Adrenal gland (tissue), 9 donors: ENCODE measurements at regions not wholly inside any gene's neighbourhood (a gene's known extent, or its start where the extent isn't known, plus 50 kb on each side); places are given as distances from the start of the nearest gene placed in this dataset.
A peak's percentile ranks its signal among the peaks of the same experiment; 100 is the strongest.

Experiments
- DNase-seq, 7 donors: peaks; one replicate each; pipeline ENCODE4 v3.0.0-alpha.2; 2019 to 2020
- H3K27ac ChIP-seq, 5 donors: fragments of 200-600 bp; sonication (generic) in 4 of 5; 1 replicate in 3 of 5; 2 replicates in 2 of 5; pipeline versions ENCODE4 v1.5.1 to v1.8.0; 2016 to 2020; ENCODE audit warnings: mild to moderate bottlenecking in 1 of 5
- H3K27me3 ChIP-seq: fragments of 200-600 bp; 2 replicates; pipeline ENCODE4 v1.8.0; 2021
- H3K36me3 ChIP-seq, 2 donors: fragments of 200-600 bp; replicated peaks in 1 of 2; 1 replicate in 1 of 2; 2 replicates in 1 of 2; pipeline versions ENCODE4 v1.5.1 to v1.8.0; 2018 to 2022
- H3K4me1 ChIP-seq, 2 donors: fragments of 200-600 bp; replicated peaks in 1 of 2; 1 replicate in 1 of 2; 2 replicates in 1 of 2; pipeline versions ENCODE4 v1.5.1 to v1.8.0; 2018 to 2021
- H3K4me3 ChIP-seq, 4 donors: fragments of 200-600 bp; sonication (generic) in 3 of 4; one replicate each; pipeline ENCODE4 v1.5.1; 2016 to 2018
- H3K9me3 ChIP-seq, 3 donors: fragments of 200-600 bp; sonication (generic) in 1 of 3; replicated peaks in 1 of 3; 1 replicate in 2 of 3; 2 replicates in 1 of 3; pipeline versions ENCODE4 v1.5.1 to v1.8.0; 2016 to 2021
- CTCF ChIP-seq, 6 experiments: fragments of 450-650 bp in 4 of 6; fragments of 200-600 bp in 2 of 6; sonication (generic) in 1 of 6; IDR thresholded peaks; 1 replicate in 5 of 6; 2 replicates in 1 of 6; pipeline versions ENCODE4 v1.5.1 to v1.8.0; 2016 to 2021; ENCODE audit warnings: antibody characterized with exemption in 6 of 6, mild to moderate bottlenecking in 2 of 6, moderate library complexity in 1 of 6
- POLR2A ChIP-seq, 2 donors: fragments of 450-650 bp; IDR thresholded peaks; one replicate each; pipeline ENCODE4 v1.6.1; 2017; ENCODE audit warnings: antibody characterized with exemption in 2 of 2, mild to moderate bottlenecking in 2 of 2, moderate library complexity in 1 of 2
- WGBS, 4 donors: extraction: QIAGEN DNeasy Blood & Tissue Kit in 2 of 4; methylation state at CpG; one replicate each; pipeline versions ENCODE4 v1.1.5 to v1.1.7; 2013 to 2017; 5-methylcytosine and 5-hydroxymethylcytosine counted together
- intact Hi-C, 2 donors: fragments of 100-400 bp; cut with DNase I; formaldehyde crosslinking; loops; one replicate each; pipeline versions ENCODE4 v1.14.1 to v1.15.0; 2022 to 2023
- donor health status: healthy with polysubstance abuse.
- donor health status: Bipolar disorder and iron deficiency.
- donor health status: DM: yes; HTN: yes; CAD: no.
- donor health status: DM: no; HTN: no; CAD: no.
- donor health status: DM: no; HTN: no; CAD: no.

DNA sequence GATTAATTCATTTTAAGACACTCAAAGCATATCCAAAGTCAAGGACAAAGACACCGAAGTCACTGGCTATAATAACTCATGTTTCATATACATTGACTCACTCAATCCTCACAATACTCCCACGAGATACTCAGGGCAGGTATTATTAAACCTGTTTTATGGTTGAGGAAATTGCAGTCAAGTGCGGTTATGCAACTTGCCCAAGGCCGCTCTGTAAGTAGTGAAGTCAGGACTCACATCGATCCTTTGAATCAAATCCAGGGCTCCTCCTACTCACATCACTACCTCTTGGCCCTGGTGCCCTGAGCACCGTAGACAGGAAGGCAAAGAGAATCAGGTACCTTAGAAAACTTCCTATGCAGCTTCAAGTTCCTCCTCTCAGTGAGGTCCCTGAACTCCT is 87.8 kb upstream of the APC start:
- no peaks in the 10 kb centered on the region for H3K9me3 ChIP-seq
- 41 to 52% (median 46%) methylated on average over 6 of the region's 6 CpGs for WGBS, 4 donors
- intact Hi-C loops: no loop called here

GRCh38 chr5:112653638-112654205 is 84.0 kb upstream of the APC start:
- H3K4me1 ChIP-seq: peaks cover 0 to 8% of the 10 kb centered on the region in 2 donors
- 70 to 73% (median 71%) methylated on average over 5 of the region's 5 CpGs for WGBS, 4 donors
- no peak overlapping the region for H3K27ac ChIP-seq
- TF ChIP-seq POLR2A (IDR thresholded peaks at IDR 0.05): no peak
- TF ChIP-seq CTCF (IDR thresholded peaks at IDR 0.05): no peak
- DNase-seq: no peak
- H3K4me3 ChIP-seq: no peak overlapping the region
- H3K36me3 ChIP-seq: no peaks in the 10 kb centered on the region
- no peaks in the 10 kb centered on the region for H3K9me3 ChIP-seq
- no peaks in the 10 kb centered on the region for H3K27me3 ChIP-seq
- intact Hi-C loops: no loop called here

More for the DNA sequence above, 87.8 kb upstream of the APC start:
- H3K27ac ChIP-seq: no peak overlapping the region
- H3K4me3 ChIP-seq: no peak overlapping the region
- TF ChIP-seq CTCF (IDR thresholded peaks at IDR 0.05) (no peak), POLR2A (IDR thresholded peaks at IDR 0.05) (no peak)
- no peaks in the 10 kb centered on the region for H3K36me3 ChIP-seq
- peaks cover 0 to 8% of the 10 kb centered on the region in 2 donors for H3K4me1 ChIP-seq
- no peaks in the 10 kb centered on the region for H3K27me3 ChIP-seq
- DNase-seq: peak; percentile 24 to 54 (median 40)

GRCh38 chr5:112655513-112655912 is 82.2 kb upstream of the APC start:
- Histone ChIP-seq H3K4me1 (no peaks in the 10 kb centered on the region), H3K9me3 (no peaks in the 10 kb centered on the region), H3K27me3 (no peaks in the 10 kb centered on the region), H3K4me3 (no peak overlapping the region), H3K27ac (no peak overlapping the region), H3K36me3 (no peaks in the 10 kb centered on the region)
- DNase-seq: no peak
- intact Hi-C loops: no loop called here
- 83 to 89% (median 86%) methylated on average over 6 of the region's 6 CpGs for WGBS, 4 donors
- TF ChIP-seq POLR2A (IDR thresholded peaks at IDR 0.05) (no peak), CTCF (IDR thresholded peaks at IDR 0.05) (no peak)

DNA sequence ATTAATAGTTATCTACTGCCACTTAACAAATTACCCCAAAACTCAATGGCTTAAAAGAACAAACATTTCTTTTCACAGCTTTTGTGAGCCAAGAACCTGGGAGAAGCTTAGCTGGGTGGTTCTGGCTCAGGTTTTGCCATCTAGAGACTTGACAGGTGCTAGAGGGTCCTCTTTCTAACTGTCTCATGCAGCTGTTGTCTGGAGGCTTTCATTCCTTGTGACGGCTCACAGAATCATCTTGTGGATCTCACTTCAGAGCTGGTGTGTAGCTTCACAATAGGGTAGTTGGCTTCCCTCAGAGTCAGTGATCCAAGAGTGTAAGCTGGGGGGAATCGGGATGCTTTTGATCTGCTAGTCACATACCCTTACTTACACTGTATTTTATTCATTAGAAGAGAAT is 81.2 kb upstream of the APC start:
- no peak for DNase-seq
- Histone ChIP-seq H3K4me1 (no peaks in the 10 kb centered on the region), H3K9me3 (no peaks in the 10 kb centered on the region), H3K27me3 (no peaks in the 10 kb centered on the region), H3K27ac (no peak overlapping the region), H3K4me3 (no peak overlapping the region), H3K36me3 (no peaks in the 10 kb centered on the region)
- TF ChIP-seq CTCF (IDR thresholded peaks at IDR 0.05) (no peak), POLR2A (IDR thresholded peaks at IDR 0.05) (no peak)
- WGBS, 4 donors: 86 to 100% (median 91%) methylated on average over 2 of the region's 2 CpGs
- intact Hi-C loops: no loop called here
